ENCODE measurements at regions not wholly inside any gene's neighbourhood (a gene's known extent, or its start where the extent isn't known, plus 50 kb on each side); places are given as distances from the start of the nearest gene placed in this dataset.

DNA sequence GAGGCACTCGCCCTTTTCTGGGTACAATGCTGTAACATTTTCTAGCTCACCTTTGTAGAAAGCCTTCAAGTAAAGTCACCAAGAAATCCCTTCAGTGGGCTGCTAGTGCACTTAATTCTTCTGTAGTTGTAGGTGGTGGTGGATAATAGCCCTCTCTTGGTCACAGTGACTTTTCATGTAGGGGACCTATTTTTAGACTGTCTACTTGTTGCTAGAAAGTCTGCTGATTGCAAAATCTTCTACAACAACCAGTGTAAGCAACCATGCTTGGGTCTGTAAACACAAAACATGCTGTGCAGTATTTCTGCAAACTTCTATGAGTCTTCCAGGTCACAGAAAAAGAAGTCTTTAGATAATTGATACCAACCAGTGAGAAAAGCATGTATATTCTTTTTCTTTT is 55.6 kb downstream of the PBDC1 start:
- DNase-seq (no peak), ATAC-seq (no peak)
- intact Hi-C loops (cut with DNase I, micrococcal nuclease): no loop called here
- TF ChIP-seq, protein P1, sequence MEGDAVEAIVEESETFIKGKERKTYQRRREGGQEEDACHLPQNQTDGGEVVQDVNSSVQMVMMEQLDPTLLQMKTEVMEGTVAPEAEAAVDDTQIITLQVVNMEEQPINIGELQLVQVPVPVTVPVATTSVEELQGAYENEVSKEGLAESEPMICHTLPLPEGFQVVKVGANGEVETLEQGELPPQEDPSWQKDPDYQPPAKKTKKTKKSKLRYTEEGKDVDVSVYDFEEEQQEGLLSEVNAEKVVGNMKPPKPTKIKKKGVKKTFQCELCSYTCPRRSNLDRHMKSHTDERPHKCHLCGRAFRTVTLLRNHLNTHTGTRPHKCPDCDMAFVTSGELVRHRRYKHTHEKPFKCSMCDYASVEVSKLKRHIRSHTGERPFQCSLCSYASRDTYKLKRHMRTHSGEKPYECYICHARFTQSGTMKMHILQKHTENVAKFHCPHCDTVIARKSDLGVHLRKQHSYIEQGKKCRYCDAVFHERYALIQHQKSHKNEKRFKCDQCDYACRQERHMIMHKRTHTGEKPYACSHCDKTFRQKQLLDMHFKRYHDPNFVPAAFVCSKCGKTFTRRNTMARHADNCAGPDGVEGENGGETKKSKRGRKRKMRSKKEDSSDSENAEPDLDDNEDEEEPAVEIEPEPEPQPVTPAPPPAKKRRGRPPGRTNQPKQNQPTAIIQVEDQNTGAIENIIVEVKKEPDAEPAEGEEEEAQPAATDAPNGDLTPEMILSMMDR (IDR thresholded peaks at IDR 0.05): no peak
- Histone ChIP-seq H3K4me1 (ENCODE audit: low read depth) (no peaks in the 10 kb centered on the region), H3K36me3 (ENCODE audit: low read depth) (no peaks in the 10 kb centered on the region), H3K4me3 (no peak overlapping the region), H3K9me3 (no peaks in the 10 kb centered on the region)

DNA sequence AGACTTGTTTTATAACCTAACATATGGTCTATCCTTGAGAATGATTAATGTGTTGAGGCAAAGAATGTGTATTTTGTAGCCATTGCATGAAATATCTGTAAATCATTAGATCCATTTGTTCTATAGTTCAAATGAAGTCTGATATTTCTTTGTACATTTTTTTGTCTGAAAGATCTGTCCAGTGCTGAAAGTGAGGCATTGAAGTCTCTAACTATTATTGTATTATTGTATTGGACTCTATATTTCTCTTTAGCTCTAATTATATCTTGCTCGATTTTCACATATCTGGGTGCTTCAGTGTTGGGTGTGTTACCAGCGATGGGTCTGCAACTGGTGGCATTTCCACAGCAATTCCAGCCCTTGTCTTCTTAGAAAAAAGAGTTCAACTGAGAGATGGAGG is 76.0 kb downstream of the PBDC1 start:
- no peak for DNase-seq
- no peak for ATAC-seq
- H3K4me3 ChIP-seq: no peak overlapping the region
- no peaks in the 10 kb centered on the region for H3K4me1 ChIP-seq (ENCODE audit: low read depth)
- no peaks in the 10 kb centered on the region for H3K9me3 ChIP-seq
- TF ChIP-seq, protein P1 (IDR thresholded peaks at IDR 0.05): no peak
- intact Hi-C loops (cut with DNase I, micrococcal nuclease): no loop called here
- no peaks in the 10 kb centered on the region for H3K36me3 ChIP-seq (ENCODE audit: low read depth)

DNA sequence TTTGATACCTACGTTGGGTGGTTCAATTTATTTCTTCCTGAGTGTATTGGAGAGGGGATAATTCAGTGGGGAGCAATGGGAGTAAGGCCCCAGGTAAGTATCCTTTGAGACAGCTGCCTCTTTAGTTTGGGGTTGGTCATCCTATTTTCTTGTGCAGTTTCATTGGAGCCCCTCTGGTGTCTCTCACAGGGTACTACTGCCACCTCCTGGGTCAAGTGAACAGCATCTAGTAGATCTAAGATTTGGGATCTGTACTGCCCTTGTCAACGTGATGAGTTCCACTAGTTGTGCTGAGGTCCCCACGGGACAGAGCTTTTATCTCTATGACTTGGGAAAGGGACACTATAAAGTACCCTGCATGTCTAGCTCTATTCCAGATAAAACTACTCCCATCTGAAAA is 80.6 kb downstream of the PBDC1 start:
- no peaks in the 10 kb centered on the region for H3K36me3 ChIP-seq (ENCODE audit: low read depth)
- peak in 1 of 3 donors; percentile 27 for DNase-seq
- H3K9me3 ChIP-seq: no peaks in the 10 kb centered on the region
- no peak overlapping the region for H3K4me3 ChIP-seq
- H3K4me1 ChIP-seq (ENCODE audit: low read depth): no peaks in the 10 kb centered on the region
- intact Hi-C loops (cut with DNase I, micrococcal nuclease): no loop called here
- peak; percentile 55 for ATAC-seq
- TF ChIP-seq, protein P1 (IDR thresholded peaks at IDR 0.05): no peak

DNA sequence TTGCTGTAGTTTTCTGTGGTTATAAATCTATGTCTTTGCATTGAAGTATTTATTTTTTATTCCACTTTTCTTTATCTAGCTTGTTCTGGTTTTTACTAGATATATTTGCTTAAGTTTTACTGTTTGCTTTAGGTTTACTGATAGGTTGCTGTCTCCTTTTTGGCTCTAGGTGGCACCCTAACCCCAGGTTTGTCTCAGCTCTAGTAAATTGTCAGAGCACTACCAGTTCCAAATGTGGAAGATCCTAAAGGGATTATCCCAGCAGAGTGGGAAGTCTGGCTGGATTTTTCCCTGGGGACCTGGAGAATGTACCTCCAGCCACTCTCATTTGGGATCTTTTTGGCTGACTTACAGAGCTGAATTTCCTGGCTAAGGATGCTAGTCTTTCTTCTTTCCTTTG is 106.1 kb downstream of the PBDC1 start:
- H3K4me3 ChIP-seq: no peak overlapping the region
- ATAC-seq (peak; percentile 60), DNase-seq (peak in 1 of 3 donors; percentile 62)
- H3K9me3 ChIP-seq: no peaks in the 10 kb centered on the region
- TF ChIP-seq, protein P1 (IDR thresholded peaks at IDR 0.05): no peak
- no peaks in the 10 kb centered on the region for H3K4me1 ChIP-seq (ENCODE audit: low read depth)
- intact Hi-C loops (cut with DNase I, micrococcal nuclease): no loop called here
- no peaks in the 10 kb centered on the region for H3K36me3 ChIP-seq (ENCODE audit: low read depth)

Data from mucosa of descending colon (tissue), 3 donors.